GM19238 (cell line): ENCODE measurements at regions not wholly inside any gene's neighbourhood (a gene's known extent, or its start where the extent isn't known, plus 50 kb on each side); places are given as distances from the start of the nearest gene placed in this dataset.

Experiments
- DNase-seq: peaks from one replicate; pipeline ENCODE4 v3.0.0; 2011; ENCODE audit warnings: low spot score; ENCODE audit not compliant: insufficient read length

- no peak for DNase-seq
Measured at GRCh38 chr10:128730922-128731321, 604.7 kb upstream of the MKI67 start.

- no peak for DNase-seq
Measured at GRCh38 chr10:128734161-128734560, 607.9 kb upstream of the MKI67 start.

GRCh38 chr10:128734734-128735133 lies 608.5 kb upstream of the MKI67 start:
- no peak for DNase-seq

- DNase-seq = no peak
Measured at GRCh38 chr10:128735996-128736395, 609.8 kb upstream of the MKI67 start.

GRCh38 chr10:128738386-128738915 lies 612.2 kb upstream of the MKI67 start:
- no peak for DNase-seq

GRCh38 chr10:128739930-128740329 lies 613.7 kb upstream of the MKI67 start:
- no peak for DNase-seq

- DNase-seq = no peak
Measured at GRCh38 chr10:128741180-128741579, 615.0 kb upstream of the MKI67 start.

GRCh38 chr10:128741680-128742079 lies 615.5 kb upstream of the MKI67 start:
- DNase-seq = no peak

GRCh38 chr10:128744092-128744491 lies 617.9 kb upstream of the MKI67 start:
- no peak for DNase-seq

GRCh38 chr10:128744811-128745305 lies 618.6 kb upstream of the MKI67 start:
- DNase-seq = no peak

GRCh38 chr10:128747582-128748346 lies 621.5 kb upstream of the MKI67 start:
- DNase-seq = no peak

GRCh38 chr10:128751284-128751683 lies 625.1 kb upstream of the MKI67 start:
- DNase-seq = no peak

- no peak for DNase-seq
Measured at GRCh38 chr10:128751851-128752250, 625.6 kb upstream of the MKI67 start.

- DNase-seq = no peak
Measured at GRCh38 chr10:128759174-128759573, 633.0 kb upstream of the MKI67 start.

GRCh38 chr10:128763588-128763987 lies 637.4 kb upstream of the MKI67 start:
- DNase-seq = no peak

GRCh38 chr10:128764190-128764589 lies 638.0 kb upstream of the MKI67 start:
- no peak for DNase-seq

- no peak for DNase-seq
Measured at GRCh38 chr10:128766915-128767314, 640.7 kb upstream of the MKI67 start.

- DNase-seq = no peak
Measured at GRCh38 chr10:128774979-128775378, 648.8 kb upstream of the MKI67 start.

- no peak for DNase-seq
Measured at GRCh38 chr10:128775743-128776142, 649.5 kb upstream of the MKI67 start.

GRCh38 chr10:128776673-128777252 lies 650.5 kb upstream of the MKI67 start:
- DNase-seq = no peak

GRCh38 chr10:128777342-128777741 lies 651.1 kb upstream of the MKI67 start:
- no peak for DNase-seq

- no peak for DNase-seq
Measured at GRCh38 chr10:128779416-128779815, 653.2 kb upstream of the MKI67 start.
